WI38 (cell line): ENCODE measurements at regions not wholly inside any gene's neighbourhood (a gene's known extent, or its start where the extent isn't known, plus 50 kb on each side); places are given as distances from the start of the nearest gene placed in this dataset.

ENCODE experiments used
- H3K4me3 ChIP-seq: 2 replicates; pipeline ENCODE4 v1.5.1; 2011; ENCODE audit warnings: low read depth, mild to moderate bottlenecking, control low read depth, low read length
- CTCF ChIP-seq: IDR thresholded peaks from 2 replicates; pipeline ENCODE4 v1.5.1; 2012; ENCODE audit warnings: low read depth, mild to moderate bottlenecking, control low read depth, low read length

GRCh38 chr7:84492098-84493034, 297.8 kb upstream of the SEMA3A start:
- no peak for TF ChIP-seq CTCF
- H3K4me3 ChIP-seq = no peak overlapping the region

DNA sequence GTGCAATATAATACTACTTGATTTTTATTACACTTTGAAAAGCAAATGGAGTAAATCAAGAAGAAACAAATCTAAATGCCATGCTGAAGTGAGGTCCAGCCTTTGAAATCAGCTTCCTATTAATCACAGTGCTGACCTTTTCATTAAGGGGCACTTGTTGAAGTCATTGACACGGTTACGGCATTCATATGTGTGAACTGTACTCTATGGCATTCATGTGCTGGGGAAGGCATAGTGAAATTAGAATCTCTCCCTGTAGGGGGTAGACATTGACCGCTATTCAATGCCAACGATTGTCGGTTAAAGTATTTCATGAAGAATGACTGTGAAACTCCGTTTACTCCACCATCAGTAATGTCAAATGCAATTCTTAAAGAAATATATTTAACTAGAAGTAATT, 296.1 kb upstream of the SEMA3A start:
- no peak overlapping the region for H3K4me3 ChIP-seq
- TF ChIP-seq CTCF = no peak

- H3K4me3 ChIP-seq = no peak overlapping the region
- TF ChIP-seq CTCF = no peak
Observed at GRCh38 chr7:84484502-84485079, 290.0 kb upstream of the SEMA3A start.

DNA sequence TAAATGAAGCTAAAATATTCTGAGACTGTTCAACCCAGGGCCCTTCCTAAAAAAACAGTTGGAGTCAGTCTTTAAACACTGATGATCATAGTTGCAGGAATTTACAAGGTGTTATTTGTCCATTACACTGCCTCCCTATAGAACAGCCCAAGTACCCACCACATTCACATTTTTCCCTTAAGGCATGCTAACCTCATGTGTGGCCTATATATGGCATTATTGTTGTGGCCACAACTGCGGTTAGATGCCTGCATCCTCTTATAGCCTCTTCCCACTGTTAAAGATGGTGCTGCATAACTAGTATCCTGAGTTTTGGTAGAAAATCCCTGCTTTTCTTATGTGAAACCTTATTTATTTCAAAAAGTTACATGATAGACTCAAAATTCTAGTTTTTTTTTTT, 287.9 kb upstream of the SEMA3A start:
- no peak overlapping the region for H3K4me3 ChIP-seq
- TF ChIP-seq CTCF = no peak

DNA sequence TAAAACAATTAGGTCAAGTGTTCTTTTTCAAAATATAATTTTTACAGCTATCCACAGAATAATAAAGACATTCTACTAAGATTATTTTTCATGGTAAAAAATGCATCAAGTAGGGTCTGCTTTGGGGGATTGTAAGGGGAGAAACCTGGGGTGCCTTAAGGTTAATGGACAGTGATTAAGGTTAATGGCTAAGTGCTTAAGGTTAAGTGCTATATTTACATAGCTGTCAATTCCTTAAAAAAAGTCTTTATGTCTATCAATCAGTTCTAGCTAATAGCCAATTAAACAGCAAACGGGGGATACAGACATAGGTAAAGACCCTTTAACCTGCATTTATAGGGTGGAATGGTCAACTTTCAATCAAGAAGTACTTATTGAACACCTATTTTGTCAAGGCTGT, 284.5 kb upstream of the SEMA3A start:
- H3K4me3 ChIP-seq = no peak overlapping the region
- TF ChIP-seq CTCF = no peak

DNA sequence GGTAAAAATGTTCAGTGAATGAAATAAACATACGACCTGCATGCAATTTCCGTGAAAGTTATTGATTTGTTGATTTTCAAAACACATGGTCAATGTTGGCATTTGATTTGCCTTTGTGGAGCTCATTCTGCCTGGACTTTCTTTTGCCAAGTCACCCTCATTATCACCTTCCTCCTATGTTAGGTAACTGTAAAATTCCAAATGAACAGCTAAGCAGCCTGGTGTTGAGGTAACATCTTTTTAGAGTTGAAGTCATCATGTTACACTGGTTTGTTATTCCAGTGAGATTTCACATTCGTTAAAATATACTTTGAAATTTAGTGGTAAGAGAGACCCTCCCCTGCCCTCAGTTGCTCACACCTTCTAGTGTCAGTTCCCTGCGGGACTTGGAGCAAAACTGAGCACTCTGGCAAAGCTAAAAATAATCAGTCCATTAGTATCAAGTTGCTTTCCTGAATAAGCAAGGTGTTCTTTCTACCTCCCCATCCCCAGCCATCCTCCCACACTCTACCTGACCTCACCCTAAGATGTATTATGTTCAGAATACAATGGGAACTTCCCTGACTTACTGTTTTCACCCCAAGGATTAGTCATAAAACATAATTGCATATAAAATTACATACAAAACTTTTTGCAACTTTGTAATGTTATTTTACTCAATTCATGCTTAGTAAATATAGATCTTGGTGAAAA, 283.3 kb upstream of the SEMA3A start:
- no peak for TF ChIP-seq CTCF

DNA sequence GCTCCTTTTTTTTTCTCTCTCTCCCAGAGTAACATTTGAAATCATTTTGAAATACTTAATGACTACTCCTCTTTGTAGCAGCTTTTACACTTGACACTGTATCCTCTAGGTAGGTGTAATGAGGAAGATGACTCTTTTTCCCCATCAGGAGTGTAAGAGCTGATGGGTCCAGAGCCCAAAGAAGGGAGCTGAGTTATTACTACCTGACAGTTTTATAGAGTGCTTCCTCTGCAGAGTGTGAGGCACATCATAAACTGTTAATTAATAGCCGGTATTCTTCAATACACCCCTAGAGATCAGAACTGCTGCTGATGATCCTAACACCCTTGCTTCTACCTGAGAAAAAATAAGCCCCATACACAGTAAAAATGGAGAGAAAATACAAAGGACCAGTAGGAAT, 279.8 kb upstream of the SEMA3A start:
- no peak for TF ChIP-seq CTCF
- no peak overlapping the region for H3K4me3 ChIP-seq

More for the DNA sequence above, 283.3 kb upstream of the SEMA3A start:
- no peak overlapping the region for H3K4me3 ChIP-seq
